Thymus (tissue), 11 donors: ENCODE measurements at regions not wholly inside any gene's neighbourhood (a gene's known extent, or its start where the extent isn't known, plus 50 kb on each side); places are given as distances from the start of the nearest gene placed in this dataset.

Experiments used
- DNase-seq, 9 donors: peaks; one replicate each; pipeline ENCODE4 v3.0.0-alpha.2; 2013; ENCODE audit warnings: low spot score in 9 of 9, low read depth in 6 of 9, missing footprints in 1 of 9
- H3K27ac ChIP-seq, 2 donors: one replicate each; pipeline ENCODE4 v1.5.1; 2013; ENCODE audit warnings: control low read depth in 1 of 2, low read depth in 1 of 2, low read length in 1 of 2, mild to moderate bottlenecking in 1 of 2, moderate library complexity in 1 of 2
- H3K27me3 ChIP-seq, 2 donors: one replicate each; pipeline ENCODE4 v1.5.1; 2013; ENCODE audit warnings: low read length in 1 of 2; ENCODE audit not compliant: control insufficient read depth in 2 of 2, insufficient read depth in 1 of 2
- H3K36me3 ChIP-seq, 2 donors: one replicate each; pipeline ENCODE4 v1.5.1; 2013; ENCODE audit warnings: low read length in 1 of 2, mild to moderate bottlenecking in 1 of 2, moderate library complexity in 1 of 2; ENCODE audit not compliant: control insufficient read depth in 2 of 2, insufficient read depth in 2 of 2
- H3K4me1 ChIP-seq, 2 donors: one replicate each; pipeline ENCODE4 v1.5.1; 2013; ENCODE audit warnings: low read length in 2 of 2; ENCODE audit not compliant: control insufficient read depth in 2 of 2, insufficient read depth in 2 of 2
- H3K4me3 ChIP-seq, 2 donors: one replicate each; pipeline ENCODE4 v1.5.1; 2013; ENCODE audit warnings: low read length in 2 of 2, control low read depth in 1 of 2, mild to moderate bottlenecking in 1 of 2
- H3K9me3 ChIP-seq, 2 donors: one replicate each; pipeline ENCODE4 v1.5.1; 2013; ENCODE audit warnings: low read length in 1 of 2, mild to moderate bottlenecking in 1 of 2; ENCODE audit not compliant: control insufficient read depth in 2 of 2, insufficient read depth in 1 of 2
- WGBS: extraction: QIAGEN DNeasy Blood & Tissue Kit; methylation state at CpG from one replicate; pipeline ENCODE4 v1.1.7; 2013; 5-methylcytosine and 5-hydroxymethylcytosine counted together
- donor health status: healthy.

DNA sequence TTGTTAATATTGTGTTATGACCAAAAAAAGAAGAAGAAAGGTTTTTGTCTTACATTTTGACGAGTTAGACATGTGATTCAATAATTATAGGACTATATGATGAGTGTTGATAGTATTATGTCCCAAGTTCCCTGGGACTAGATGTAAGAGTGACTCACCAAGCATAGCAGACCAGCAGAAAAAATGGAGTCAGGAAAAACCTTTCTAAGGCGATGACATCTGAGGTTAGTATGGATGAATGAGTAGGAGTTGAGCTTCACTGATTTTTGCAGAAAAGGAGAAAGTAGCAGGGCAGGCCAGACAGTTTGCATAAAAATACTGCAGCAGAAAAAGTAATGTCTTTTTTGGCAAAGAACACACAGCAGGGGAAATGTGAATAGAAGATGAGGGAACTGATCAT, 1041.3 kb upstream of the ADGRL4 start:
- H3K9me3 ChIP-seq: peaks cover 2 to 28% of the 10 kb centered on the region in 2 donors
- no peaks in the 10 kb centered on the region for H3K36me3 ChIP-seq
- H3K4me3 ChIP-seq: no peak overlapping the region
- no peak for DNase-seq
- WGBS: 87% methylated on average over 2 of the region's 2 CpGs
- no peak overlapping the region for H3K27ac ChIP-seq
- H3K27me3 ChIP-seq: no peaks in the 10 kb centered on the region
- H3K4me1 ChIP-seq: no peaks in the 10 kb centered on the region

DNA sequence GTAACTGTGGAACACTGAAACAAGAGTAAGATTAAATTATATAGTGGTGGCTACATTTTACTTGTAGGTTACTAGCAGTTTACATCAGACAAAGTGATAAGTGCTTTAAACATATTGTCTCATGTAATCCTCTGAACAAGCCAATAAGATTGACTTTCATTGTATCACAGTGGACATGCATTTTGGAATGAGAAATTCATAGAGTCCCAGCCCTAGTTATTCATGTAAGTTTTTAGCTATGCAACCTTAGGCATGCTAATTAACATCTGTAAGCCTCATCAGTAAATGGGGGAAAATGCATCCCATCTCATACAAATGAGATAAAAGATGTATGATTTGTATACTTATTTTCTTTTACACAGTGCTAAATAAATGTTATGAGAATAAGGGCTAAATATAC, 1038.1 kb upstream of the ADGRL4 start:
- no peak overlapping the region for H3K4me3 ChIP-seq
- H3K9me3 ChIP-seq: no peaks in the 10 kb centered on the region
- no peaks in the 10 kb centered on the region for H3K4me1 ChIP-seq
- no peak for DNase-seq
- no peak overlapping the region for H3K27ac ChIP-seq
- no peaks in the 10 kb centered on the region for H3K27me3 ChIP-seq
- no peaks in the 10 kb centered on the region for H3K36me3 ChIP-seq

DNA sequence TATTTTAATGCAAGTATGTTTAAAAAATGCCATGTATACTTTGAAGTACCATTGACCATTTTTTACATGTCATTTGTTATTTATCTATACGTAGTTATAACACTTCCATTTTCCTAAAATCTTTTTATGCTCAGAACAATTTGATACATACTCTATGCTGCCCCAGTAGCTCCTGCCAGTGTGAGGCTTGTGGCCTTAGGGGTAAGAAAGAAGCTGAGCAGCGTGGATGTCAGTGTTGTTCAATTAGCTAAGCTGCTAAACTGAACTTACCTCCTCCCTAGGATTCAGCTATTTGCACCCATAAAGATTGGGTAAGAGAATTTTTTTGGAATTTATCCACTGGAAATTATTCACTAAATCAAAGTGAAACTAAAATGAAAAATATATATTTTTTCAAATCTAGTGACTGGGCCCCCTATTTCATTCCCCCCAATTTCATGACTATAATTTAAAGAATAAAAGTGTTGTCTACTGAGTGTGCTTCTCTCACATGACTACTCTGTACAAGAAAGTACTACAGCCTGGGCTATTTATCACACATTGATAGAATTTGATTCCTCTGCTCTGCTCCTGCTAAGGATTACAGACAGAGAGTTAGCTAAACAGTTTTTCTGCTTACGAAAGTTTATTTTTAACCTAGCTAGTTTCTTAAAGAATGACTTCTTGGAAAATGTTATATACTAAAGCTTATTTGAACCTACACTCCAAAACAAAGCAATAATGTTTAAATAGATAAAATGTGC, 1030.3 kb upstream of the ADGRL4 start:
- Histone ChIP-seq H3K36me3 (no peaks in the 10 kb centered on the region), H3K4me1 (no peaks in the 10 kb centered on the region), H3K27ac (no peak overlapping the region), H3K27me3 (no peaks in the 10 kb centered on the region), H3K4me3 (no peak overlapping the region), H3K9me3 (no peaks in the 10 kb centered on the region)
- DNase-seq: no peak
- WGBS: 87% methylated on average over 3 of the region's 3 CpGs

DNA sequence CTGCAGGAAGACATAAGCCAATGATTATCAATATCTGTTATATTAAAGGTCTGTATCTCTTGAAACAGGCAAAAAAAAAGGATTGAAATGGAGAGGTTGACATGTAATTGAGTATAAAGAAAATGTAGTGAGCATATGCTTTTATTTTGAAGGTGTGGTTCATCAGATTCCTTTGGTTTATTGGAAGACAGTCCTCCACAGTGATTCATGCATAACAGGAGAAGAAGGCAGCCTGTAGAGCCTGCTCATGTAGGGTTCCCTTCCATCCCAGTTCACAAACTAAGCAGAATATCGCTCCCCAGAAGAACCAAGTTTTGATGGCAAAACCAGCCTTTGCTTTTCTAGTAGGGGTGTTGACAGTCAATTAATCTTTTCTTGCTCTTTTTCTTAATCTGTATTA, 1016.8 kb upstream of the ADGRL4 start:
- H3K4me1 ChIP-seq: no peaks in the 10 kb centered on the region
- H3K4me3 ChIP-seq: no peak overlapping the region
- 83% methylated on average over 1 of the region's 1 CpG for WGBS
- no peaks in the 10 kb centered on the region for H3K36me3 ChIP-seq
- peaks cover 0 to 4% of the 10 kb centered on the region in 2 donors for H3K9me3 ChIP-seq
- no peak for DNase-seq
- no peak overlapping the region for H3K27ac ChIP-seq
- no peaks in the 10 kb centered on the region for H3K27me3 ChIP-seq

DNA sequence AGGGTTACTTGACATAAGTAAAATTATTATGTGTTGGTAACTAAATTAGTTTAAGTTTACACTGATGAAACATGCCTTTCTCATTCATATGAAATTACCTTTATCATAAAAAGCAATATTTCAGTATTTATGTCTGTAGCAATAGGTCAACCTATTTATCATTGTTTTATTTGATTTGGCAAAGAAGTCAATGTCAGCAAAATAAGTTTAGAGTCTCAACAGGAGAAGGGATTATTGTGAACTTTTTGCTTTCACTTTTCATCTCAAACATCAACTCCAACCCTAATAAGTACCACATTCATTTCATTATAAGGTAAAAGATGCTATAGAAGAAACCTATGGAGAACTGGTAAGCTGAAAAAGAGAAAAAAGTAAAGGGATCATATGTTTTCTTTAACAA, 1015.4 kb upstream of the ADGRL4 start:
- Histone ChIP-seq H3K4me1 (no peaks in the 10 kb centered on the region), H3K27ac (no peak overlapping the region), H3K27me3 (no peaks in the 10 kb centered on the region), H3K4me3 (no peak overlapping the region), H3K9me3 (no peaks in the 10 kb centered on the region), H3K36me3 (no peaks in the 10 kb centered on the region)
- no peak for DNase-seq

DNA sequence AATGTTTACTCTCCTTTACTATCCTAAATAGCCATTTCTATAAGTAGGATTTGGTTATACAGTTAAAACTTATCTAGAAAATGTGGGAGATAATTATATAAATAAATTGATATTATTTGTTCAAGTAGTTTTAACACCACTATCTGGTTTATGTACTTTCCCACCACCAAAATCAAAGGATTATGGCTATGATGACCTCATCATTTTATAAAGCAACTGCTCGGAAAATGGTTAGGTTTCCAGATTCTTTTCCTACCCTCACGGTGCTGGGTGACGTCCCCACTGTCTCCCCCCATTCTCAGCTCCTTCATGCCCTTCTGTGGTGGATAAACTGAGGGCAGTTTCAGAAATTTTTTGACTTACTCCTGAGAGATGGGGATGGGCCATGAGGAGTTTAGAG, 1011.8 kb upstream of the ADGRL4 start:
- no peak overlapping the region for H3K27ac ChIP-seq
- no peaks in the 10 kb centered on the region for H3K27me3 ChIP-seq
- 94% methylated on average over 3 of the region's 3 CpGs for WGBS
- no peaks in the 10 kb centered on the region for H3K36me3 ChIP-seq
- no peaks in the 10 kb centered on the region for H3K4me1 ChIP-seq
- no peak overlapping the region for H3K4me3 ChIP-seq
- DNase-seq: no peak
- H3K9me3 ChIP-seq: peaks cover 0 to 4% of the 10 kb centered on the region in 2 donors

DNA sequence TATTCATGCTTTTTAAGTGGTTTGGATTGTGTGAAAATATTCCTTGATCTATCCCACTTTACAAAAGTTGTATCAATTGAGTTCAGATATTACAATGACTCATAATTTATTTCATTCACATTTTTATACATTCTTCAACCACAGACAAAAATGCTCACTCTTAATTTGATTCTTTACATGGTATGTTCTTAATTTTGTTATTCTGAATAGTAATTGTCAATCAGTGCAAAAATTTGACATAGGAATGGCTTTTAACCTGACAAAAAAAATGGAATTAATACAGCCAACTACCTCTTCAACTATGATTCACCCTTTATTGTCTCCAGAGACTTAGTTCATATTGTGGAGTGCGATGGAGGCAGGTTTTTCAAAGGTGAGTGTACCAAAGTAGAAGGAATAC, 1002.4 kb upstream of the ADGRL4 start:
- H3K9me3 ChIP-seq: peaks cover 0 to 3% of the 10 kb centered on the region in 2 donors
- no peak overlapping the region for H3K27ac ChIP-seq
- H3K36me3 ChIP-seq: no peaks in the 10 kb centered on the region
- no peaks in the 10 kb centered on the region for H3K27me3 ChIP-seq
- H3K4me1 ChIP-seq: no peaks in the 10 kb centered on the region
- no peak for DNase-seq
- WGBS: 91% methylated on average over 1 of the region's 1 CpG
- H3K4me3 ChIP-seq: no peak overlapping the region

DNA sequence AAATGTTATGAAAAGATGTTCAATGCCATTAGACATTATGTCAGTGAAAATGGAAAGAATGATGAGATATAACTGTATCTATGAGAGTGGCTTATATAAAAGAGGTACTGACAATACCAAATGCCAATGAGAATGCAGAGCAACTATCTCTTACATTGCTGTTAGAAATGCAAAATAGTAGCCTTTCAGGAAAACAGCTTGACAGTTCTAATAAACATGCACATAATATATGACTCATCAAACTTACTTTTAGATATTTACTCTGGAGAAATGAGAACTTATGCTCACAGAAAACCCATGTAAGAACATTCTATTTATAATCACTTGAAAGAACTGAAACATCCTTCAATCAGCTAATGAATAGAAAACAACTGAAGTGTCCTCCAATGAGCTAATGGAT, 996.7 kb upstream of the ADGRL4 start:
- peaks cover 0 to 3% of the 10 kb centered on the region in 2 donors for H3K9me3 ChIP-seq
- H3K27me3 ChIP-seq: no peaks in the 10 kb centered on the region
- no peaks in the 10 kb centered on the region for H3K4me1 ChIP-seq
- no peak for DNase-seq
- H3K36me3 ChIP-seq: no peaks in the 10 kb centered on the region
- H3K4me3 ChIP-seq: no peak overlapping the region
- no peak overlapping the region for H3K27ac ChIP-seq

DNA sequence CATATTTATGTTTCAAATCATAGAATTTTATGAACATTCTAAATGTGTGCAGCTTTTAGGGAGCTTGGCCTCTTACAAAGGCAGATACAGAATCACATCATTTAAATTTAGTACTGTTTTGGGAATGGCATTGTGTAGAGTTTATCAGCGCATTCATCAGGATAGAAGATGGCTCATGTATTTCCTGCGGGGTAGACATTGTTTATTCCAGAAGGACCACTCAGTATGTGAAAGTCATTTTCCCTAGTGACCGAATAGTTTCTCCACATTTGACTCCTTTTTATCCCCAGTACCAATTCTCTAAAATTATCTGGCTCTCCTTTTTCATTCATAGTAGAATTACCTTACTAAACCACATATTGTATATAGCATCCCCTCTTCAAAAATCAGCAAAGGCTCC, 981.9 kb upstream of the ADGRL4 start:
- Histone ChIP-seq H3K4me1 (no peaks in the 10 kb centered on the region), H3K36me3 (no peaks in the 10 kb centered on the region), H3K4me3 (no peak overlapping the region), H3K27me3 (no peaks in the 10 kb centered on the region), H3K9me3 (peaks cover 0 to 3% of the 10 kb centered on the region in 2 donors), H3K27ac (no peak overlapping the region)
- WGBS: 79% methylated on average over 3 of the region's 3 CpGs
- no peak for DNase-seq

DNA sequence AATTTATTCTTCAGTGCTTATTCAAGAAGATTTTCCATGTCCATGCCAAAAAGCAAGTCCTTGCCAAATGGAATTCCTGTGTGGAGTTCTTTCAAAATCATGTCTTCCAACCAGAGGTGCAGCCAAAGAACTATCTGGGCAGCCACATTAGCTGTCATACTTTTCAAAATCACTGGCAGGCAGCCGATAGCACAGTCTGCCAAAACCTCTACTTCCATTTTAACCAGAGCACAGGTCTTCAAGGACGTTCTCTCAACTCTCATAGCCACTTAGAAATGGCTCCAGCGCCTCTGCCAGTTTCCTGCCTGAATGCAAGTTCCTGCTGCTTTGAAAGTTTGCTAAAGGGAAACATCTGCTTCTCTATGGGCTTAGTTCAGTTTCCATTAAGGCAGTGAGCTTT, 975.7 kb upstream of the ADGRL4 start:
- no peak overlapping the region for H3K4me3 ChIP-seq
- H3K9me3 ChIP-seq: peaks cover 0 to 3% of the 10 kb centered on the region in 2 donors
- no peak overlapping the region for H3K27ac ChIP-seq
- H3K27me3 ChIP-seq: no peaks in the 10 kb centered on the region
- H3K36me3 ChIP-seq: no peaks in the 10 kb centered on the region
- DNase-seq: no peak
- under 1% methylated on average over 3 of the region's 3 CpGs for WGBS
- no peaks in the 10 kb centered on the region for H3K4me1 ChIP-seq
